Activated CD8-positive, alpha-beta memory T cell treated with anti-CD3 and anti-CD28 coated beads for 36 hours (primary cell): ENCODE measurements at regions not wholly inside any gene's neighbourhood (a gene's known extent, or its start where the extent isn't known, plus 50 kb on each side); places are given as distances from the start of the nearest gene placed in this dataset.

Experiments
- CTCF ChIA-PET: fragments of 350-600 bp; sonication (Branson Sonifier 250); formaldehyde crosslinking; loops from one replicate; lab custom pipeline; 2021; ENCODE audit warnings: antibody characterized with exemption; lab: Charles Lee
- POLR2A ChIA-PET: fragments of 350-600 bp; sonication (Branson Sonifier 250); formaldehyde crosslinking; loops from one replicate; lab custom pipeline; 2021; ENCODE audit warnings: antibody characterized with exemption; lab: Charles Lee

DNA sequence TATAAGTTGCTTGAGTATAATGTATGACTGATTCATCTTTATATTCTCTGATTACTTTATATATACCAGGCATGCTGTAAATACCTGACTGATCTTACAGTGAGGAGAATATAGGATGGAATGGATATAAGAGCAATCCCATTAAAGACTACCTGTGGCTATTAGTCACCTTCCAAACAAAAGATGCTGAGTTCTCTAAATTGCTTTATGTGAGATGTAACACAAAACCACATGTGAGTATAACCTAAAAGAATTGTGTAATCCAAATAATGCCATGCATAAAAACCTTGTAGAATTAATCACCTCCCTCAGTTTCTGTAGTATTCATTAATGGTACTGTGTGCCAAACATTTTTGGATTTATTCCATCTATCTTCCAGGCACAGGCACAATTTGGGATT, 134.6 kb upstream of the LRRC7 start:
- POLR2A ChIA-PET = no interaction called here

DNA sequence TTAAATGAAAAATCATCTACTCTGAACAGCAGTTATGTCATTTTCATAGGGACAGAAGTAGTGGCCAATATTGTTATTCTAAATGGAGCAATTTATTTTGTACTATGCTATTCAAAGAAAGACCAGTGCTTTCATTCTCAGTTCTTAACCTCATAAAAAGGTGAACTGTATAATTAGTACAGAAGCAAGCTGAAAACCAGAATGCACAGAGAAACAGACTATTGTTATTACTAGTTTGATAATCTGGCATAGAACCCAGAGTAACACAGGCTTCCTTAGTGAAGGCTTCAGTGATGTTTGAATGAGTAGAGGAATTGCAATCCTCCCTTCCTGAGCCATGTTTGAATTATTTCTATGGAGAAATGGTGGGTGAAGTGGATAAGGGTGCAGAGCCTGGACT, 131.6 kb upstream of the LRRC7 start:
- ChIA-PET CTCF (no interaction called here), POLR2A (no interaction called here)

More for the DNA sequence above, 134.6 kb upstream of the LRRC7 start:
- CTCF ChIA-PET = no interaction called here

GRCh38 chr1:69438056-69438795, 129.5 kb upstream of the LRRC7 start:
- CTCF ChIA-PET = no interaction called here
- POLR2A ChIA-PET = no interaction called here

- CTCF ChIA-PET = no interaction called here
- POLR2A ChIA-PET = no interaction called here
These were observed 126.2 kb upstream of the LRRC7 start for GRCh38 chr1:69441496-69441895.

GRCh38 chr1:69451196-69451595, 116.5 kb upstream of the LRRC7 start:
- ChIA-PET CTCF (no interaction called here), POLR2A (no interaction called here)

DNA sequence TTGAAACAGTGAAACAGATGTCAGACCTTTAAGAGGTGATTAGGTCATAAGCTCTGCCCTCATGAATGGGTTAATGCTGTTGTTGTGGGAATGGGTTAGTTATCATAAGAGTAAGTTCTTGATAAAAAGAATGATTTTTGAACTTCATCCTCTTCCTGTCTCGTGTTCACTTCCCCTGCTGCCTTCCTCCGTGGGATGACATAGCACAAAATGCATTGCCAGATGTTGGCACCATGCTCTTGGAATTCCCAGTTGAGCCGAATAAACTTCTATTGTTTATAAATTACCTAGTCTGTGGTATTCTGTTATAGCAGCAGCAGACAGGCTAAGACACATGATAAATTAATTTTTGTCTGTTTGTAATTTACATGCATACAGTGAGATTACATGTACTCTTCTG, 112.0 kb upstream of the LRRC7 start:
- CTCF ChIA-PET = no interaction called here
- POLR2A ChIA-PET = no interaction called here

DNA sequence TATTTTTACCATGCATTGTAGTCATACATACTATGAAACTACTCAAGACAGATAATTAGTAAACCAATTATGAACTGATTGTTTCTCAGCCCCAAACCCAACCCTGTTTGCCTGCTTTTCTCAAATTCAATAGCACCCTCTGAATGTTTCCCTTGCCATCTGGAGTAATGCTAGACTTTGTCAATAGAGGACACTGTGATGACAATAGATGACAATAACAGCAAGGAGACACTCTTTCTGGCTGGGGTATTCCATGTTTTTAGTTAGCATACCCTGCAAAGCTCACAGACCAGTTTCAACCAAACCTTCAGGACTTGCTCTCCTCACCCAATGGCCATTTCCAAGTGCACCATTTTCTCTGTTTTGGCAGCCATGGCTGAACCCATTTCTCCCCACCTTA, 108.5 kb upstream of the LRRC7 start:
- ChIA-PET POLR2A (no interaction called here), CTCF (no interaction called here)

DNA sequence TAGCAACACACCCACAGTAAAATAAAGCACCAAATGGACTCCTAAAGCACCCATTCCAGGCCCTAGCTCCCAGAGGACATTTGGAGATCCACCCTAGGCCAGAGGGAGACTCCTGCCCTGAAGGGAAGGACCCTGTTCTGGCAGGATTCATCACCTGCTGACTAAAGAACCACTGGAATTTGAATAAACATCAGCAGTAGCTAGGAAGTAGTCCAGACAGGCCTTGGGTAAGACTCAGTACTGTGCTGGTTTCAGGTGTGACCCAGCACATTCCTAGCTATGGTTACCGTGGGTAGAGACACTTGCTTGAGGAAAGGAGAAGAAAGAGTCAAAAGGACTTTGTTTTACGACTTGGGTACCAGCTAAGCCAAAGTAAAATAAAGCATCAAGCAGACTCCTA, 92.7 kb upstream of the LRRC7 start:
- ChIA-PET POLR2A (no interaction called here), CTCF (no interaction called here)

DNA sequence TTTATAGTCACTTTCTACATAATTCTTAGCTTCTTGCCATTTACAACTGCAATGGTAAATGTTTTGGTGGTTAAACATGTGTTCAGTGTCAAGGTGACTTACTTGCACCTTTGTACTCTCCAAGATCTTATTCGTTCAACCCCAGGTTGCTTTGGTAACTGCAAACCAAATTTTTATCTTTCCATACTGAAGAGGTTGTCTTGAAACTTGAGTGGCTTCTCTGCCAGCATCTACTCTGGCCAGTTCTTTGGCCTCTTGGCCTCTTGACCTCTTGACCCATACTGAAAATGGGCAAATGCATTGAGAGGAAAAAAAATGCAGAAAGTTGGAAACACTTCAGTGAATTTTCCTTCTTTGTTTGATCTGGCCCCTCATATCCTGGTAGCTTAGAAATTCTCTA, 88.0 kb upstream of the LRRC7 start:
- POLR2A ChIA-PET = no interaction called here

GRCh38 chr1:69483246-69483645, 84.5 kb upstream of the LRRC7 start:
- POLR2A ChIA-PET = no interaction called here
- CTCF ChIA-PET = no interaction called here

More for the DNA sequence above, 88.0 kb upstream of the LRRC7 start:
- CTCF ChIA-PET = no interaction called here

- ChIA-PET CTCF (no interaction called here), POLR2A (no interaction called here)
These were observed 82.1 kb upstream of the LRRC7 start for GRCh38 chr1:69485616-69486015.

- ChIA-PET POLR2A (no interaction called here), CTCF (no interaction called here)
These were observed 76.3 kb upstream of the LRRC7 start for GRCh38 chr1:69491416-69491815.

GRCh38 chr1:69492286-69492685, 75.4 kb upstream of the LRRC7 start:
- ChIA-PET CTCF (no interaction called here), POLR2A (no interaction called here)

DNA sequence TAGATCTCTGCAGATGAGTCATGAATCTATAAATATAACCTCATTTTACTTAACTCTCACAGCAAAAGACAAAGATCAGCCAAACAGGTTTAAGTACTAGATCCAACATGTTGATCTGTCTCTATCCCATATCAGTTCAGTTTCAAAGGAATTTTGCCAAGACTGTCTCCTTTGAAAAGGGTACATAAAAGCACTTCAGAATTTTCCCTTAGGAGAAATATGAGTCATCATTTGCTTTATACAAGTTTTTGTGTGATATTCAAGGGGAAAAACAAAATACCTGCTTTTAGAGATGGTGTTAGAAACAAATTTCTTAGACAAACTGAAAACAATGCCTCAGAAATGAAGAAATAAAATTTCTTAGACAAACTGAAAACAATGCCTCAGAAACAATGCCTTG, 73.5 kb upstream of the LRRC7 start:
- ChIA-PET POLR2A (no interaction called here), CTCF (no interaction called here)

DNA sequence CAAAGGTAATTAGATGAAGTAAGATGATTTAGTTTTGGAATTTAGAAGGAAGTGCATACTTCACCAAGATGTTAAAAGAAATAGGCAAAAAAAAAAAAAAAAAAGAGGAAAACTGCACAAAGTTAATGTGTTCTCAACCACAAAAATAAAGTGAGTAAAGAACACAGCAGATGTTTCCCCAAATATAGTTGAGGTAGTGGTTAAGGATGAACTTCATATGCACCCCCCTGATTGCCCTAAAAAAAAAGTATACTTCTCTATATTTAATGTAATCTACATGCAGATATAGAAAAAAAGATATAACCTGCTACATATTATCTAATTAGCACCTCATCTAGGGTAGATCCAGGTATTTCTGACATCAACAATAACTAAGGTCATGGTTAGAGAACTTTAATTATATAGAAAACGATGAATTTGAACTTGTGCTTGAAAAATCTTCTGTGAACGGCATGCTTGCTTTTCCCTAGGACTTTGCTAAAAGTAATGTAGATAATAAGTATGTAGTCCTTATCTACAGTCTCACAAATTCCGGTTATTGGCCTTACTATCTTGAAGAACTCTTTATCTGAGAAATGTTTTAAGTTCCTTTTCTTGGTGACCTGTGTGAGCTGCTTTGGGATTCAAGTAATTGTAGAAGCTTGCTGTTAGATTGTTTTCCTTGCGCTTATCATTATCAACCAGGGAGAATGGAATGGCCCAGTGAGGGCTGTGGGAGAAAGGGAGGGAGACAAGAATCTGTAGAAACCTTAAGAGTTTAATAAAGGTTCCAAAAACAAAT, 70.1 kb upstream of the LRRC7 start:
- POLR2A ChIA-PET = no interaction called here
- CTCF ChIA-PET = no interaction called here

- ChIA-PET POLR2A (no interaction called here), CTCF (no interaction called here)
These were observed 69.0 kb upstream of the LRRC7 start for GRCh38 chr1:69498711-69499110.

- ChIA-PET POLR2A (no interaction called here), CTCF (no interaction called here)
These were observed 68.4 kb upstream of the LRRC7 start for GRCh38 chr1:69499203-69499803.

- CTCF ChIA-PET = no interaction called here
These were observed 64.7 kb upstream of the LRRC7 start for GRCh38 chr1:69502991-69503390.

DNA sequence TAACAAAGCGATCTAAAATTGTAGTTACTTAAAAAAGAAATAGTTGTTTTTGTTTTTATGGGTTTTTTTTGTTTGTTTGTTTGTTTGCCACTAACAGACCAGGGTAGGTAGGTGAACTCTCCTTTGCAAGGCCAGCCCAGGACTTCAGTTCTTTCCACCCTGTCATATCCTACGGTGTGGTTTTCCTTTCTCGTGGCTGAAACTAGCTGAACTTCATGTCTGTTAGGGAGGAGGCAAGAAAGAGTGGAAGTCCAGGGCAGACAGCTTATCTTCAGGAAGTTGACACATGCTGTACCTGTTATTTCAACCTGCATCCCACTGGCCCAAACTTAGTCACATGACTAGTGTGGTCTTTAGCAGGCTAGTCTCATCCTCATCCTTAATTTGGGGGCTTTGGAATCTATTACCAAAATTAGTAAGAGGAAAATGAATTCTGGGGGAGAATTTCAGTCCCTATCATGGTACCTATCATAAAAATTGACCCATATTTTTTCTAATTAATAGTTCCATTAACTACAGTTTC, 62.9 kb upstream of the LRRC7 start:
- CTCF ChIA-PET = no interaction called here
- POLR2A ChIA-PET = no interaction called here

More at GRCh38 chr1:69502991-69503390, 64.7 kb upstream of the LRRC7 start:
- POLR2A ChIA-PET = no interaction called here

DNA sequence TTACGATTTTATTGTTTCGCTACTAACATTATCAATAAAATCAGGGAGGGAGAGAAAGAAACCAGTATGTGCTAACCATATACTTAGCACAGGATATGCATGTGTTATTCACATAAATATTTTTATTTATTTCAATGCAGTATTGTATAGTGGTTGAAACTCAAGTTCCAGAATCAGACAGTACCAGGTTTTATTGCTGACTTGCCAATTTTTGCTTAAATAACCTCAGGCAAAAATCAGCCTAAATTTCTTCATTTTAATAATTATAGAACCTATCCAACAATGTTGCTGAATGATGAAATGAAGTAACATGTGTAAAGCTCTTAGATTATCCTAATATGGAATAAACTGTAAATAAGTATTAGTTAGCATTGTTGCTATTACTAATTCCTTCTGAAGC, 61.4 kb upstream of the LRRC7 start:
- ChIA-PET CTCF (no interaction called here), POLR2A (no interaction called here)

- ChIA-PET CTCF (no interaction called here), POLR2A (no interaction called here)
These were observed 61.0 kb upstream of the LRRC7 start for GRCh38 chr1:69506721-69507120.
